H1 (cell line): ENCODE measurements at regions not wholly inside any gene's neighbourhood (a gene's known extent, or its start where the extent isn't known, plus 50 kb on each side); places are given as distances from the start of the nearest gene placed in this dataset.

Source experiments
- ASH2L ChIP-seq: fragments of 200-600, 300-600 bp; sonication (generic); IDR thresholded peaks from one replicate; pipeline ENCODE4 v1.7.1; 2017; ENCODE audit warnings: low read length
- EP300 ChIP-seq, 2 experiments: IDR thresholded peaks; 1 replicate in 1 of 2; 2 replicates in 1 of 2; pipeline ENCODE4 v1.6.1; 2011 to 2012; ENCODE audit warnings: low read depth in 2 of 2, low read length in 2 of 2, mild to moderate bottlenecking in 2 of 2, borderline replicate concordance in 1 of 2, inconsistent platforms in 1 of 2, moderate library complexity in 1 of 2
- RAD21 ChIP-seq, 2 experiments: IDR thresholded peaks in 1 of 2; conservative IDR thresholded peaks in 1 of 2; 2 replicates each; pipeline ENCODE4 v1.6.1; 2011; ENCODE audit warnings: low read depth in 2 of 2, low read length in 2 of 2, improper control_type of control experiment in 1 of 2, inconsistent platforms in 1 of 2, mild to moderate bottlenecking in 1 of 2, moderate library complexity in 1 of 2
- SP1 ChIP-seq: IDR thresholded peaks from 2 replicates; pipeline ENCODE4 v1.6.1; 2011; ENCODE audit warnings: low read depth, low read length

DNA sequence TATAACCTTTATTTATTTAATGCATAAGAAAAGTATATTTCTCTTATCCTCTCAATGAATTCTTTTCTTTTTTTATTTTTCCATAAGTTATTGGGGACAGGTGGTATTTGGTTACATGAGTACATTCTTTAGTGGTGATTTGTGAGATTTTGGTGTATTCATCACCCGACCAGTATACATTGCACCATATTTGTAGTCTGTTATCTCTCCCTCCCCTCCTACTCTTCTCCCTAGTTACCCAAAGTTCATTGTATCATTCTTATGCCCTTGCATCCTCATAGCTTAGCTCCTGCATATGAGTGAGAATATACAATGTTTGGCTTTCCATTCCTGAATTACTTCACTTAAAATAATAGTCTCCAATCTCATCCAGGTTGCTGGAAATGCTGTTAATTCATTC lies 1900.0 kb upstream of the SEL1L start (continued):
- TF ChIP-seq RAD21 (IDR thresholded peaks at IDR 0.05 in 1 of 2, conservative IDR thresholded peaks at IDR 0.05 in 1 of 2; ENCODE audit: low read depth in 2 of 2, low read length in 2 of 2) (no peak), ASH2L (no peak), SP1 (no peak), EP300 (IDR thresholded peaks at IDR 0.05; ENCODE audit: borderline replicate concordance in 1 of 2, low read depth in 2 of 2, low read length in 2 of 2) (no peak)
